NAMALWA (cell line): ENCODE measurements at regions not wholly inside any gene's neighbourhood (a gene's known extent, or its start where the extent isn't known, plus 50 kb on each side); places are given as distances from the start of the nearest gene placed in this dataset.

Experiments
- DNase-seq: peaks from one replicate; pipeline ENCODE4 v3.0.0-alpha.2; 2015; ENCODE audit warnings: low spot score

DNA sequence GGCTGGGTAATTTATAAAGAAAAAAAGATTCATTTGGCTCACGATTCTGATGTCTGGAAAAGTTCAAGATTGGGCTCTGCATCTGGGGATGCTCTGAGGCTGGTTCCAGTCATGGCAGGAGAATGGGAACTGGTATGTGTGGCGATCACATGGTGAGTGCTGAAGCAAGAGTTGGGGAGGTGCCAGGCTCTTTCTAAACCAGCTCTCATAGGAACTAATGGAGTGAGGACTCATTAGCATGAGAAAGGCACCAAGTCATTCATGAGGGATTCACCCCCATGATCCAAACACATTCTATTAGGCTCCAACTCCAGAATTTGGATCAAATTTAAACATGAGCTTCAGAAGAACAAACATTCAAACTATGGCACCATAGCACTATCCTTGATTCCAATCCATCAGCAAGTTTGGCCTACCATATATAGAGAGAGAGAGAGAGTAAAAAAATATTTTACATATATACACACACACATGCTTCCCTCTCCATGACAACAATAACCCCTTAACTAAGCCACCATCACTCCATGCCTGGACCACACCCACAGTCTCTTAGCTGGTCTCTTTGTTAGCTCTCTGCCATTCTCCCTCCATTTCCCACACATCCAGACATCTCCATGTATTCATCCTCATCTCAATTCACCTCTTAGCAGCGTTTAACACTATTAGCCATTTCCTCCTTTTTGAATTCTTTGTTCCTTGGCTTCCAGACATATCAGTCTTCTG, 57.9 kb downstream of the NPY start:
- DNase-seq, result no peak

DNA sequence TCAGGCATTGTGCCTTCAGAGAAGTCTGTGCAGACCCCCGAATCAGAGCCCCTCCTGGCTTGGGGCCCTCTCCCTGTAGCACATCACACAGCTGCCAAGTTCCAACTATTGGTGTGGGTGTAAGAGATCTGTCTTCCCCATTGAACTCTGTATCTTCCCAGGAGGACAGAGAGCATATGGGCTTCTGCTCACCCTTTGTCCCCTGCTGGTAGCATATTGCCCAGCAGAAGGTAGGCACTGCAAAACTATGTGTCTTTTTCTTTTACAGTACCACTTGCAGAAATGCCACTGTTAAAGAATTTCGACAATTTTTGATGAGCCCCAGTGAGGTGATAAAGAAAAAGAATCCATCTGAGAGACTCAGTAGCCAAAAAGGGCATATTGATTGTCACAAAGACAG, 59.6 kb downstream of the NPY start:
- no peak for DNase-seq

DNA sequence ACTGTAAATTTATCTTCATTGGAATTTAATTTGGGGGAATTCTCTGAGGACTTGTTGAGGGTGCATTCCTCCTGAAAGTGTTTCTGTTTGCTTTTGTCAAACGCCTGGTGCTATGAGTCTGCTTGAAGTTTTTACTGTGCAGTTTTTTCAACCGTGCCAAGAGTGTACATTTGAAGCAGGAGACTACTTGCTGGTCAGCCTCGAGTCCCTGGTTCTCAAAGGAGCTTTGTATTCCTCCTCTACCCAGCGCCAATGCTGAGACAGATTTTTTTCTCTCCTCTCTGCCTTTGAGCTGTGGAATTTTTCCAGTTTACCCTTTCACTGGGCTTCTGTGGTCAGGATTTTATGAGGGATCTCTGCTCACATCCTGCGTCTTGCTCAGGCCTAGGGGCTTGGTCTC, 62.1 kb downstream of the NPY start:
- DNase-seq, result no peak

DNA sequence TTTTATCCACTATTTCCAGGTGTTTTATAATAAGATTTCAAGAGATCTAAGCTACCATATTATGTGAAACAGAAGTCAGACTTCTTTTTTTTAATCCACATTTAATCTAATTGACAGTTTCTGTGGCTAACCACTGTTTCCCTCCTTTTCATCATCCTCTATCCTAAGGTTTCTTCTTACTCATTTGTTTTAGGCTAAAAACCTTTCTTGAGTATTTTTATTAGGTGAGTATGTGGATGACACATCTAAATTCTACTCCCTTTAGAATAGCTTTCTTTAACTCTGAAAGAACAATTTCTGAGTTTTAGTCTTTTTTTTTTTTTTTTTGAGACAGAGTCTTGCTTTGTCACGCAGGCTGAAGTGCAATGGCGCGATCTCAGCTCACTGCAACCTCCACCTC, 62.7 kb downstream of the NPY start:
- DNase-seq, result no peak

DNA sequence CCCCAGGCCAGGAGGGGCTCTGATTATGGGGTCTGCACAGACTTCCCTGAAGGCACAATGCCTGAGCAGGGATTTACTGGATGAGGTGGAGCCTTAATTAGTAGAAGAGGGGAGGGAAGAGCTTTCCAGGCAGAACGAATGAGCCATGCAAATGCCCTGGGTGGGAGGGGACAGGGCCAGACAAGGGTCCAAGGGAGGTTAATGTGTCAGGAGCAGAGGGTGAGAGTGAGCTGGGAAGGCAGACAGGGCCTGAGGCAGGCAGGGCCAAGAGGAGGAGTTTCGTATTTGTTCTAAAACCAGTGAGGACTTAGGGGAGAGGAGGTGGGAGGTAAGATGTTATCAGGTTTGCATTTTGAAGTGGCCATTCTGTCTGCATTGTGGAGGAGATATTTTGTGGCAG, 65.3 kb downstream of the NPY start:
- DNase-seq, result no peak

DNA sequence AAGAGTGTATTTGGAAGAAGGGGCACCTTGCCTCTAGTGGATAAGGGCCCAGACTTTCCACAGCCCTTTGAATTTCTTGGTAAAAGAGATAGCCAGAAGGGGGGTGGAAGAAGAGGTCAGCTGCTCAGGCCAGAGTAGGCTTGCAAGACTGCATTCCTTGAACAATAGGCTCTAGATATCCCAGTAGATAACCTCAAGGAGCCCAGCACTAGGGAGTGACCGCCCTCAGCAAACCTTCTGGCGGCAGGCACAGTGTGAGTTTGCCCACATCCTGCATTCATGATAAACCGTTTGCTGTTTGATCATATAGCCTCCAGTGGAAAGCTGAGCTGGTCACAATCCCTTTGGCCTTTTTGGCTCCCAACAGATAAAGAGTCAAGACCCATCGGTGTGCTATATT, 70.5 kb downstream of the NPY start:
- no peak for DNase-seq

DNA sequence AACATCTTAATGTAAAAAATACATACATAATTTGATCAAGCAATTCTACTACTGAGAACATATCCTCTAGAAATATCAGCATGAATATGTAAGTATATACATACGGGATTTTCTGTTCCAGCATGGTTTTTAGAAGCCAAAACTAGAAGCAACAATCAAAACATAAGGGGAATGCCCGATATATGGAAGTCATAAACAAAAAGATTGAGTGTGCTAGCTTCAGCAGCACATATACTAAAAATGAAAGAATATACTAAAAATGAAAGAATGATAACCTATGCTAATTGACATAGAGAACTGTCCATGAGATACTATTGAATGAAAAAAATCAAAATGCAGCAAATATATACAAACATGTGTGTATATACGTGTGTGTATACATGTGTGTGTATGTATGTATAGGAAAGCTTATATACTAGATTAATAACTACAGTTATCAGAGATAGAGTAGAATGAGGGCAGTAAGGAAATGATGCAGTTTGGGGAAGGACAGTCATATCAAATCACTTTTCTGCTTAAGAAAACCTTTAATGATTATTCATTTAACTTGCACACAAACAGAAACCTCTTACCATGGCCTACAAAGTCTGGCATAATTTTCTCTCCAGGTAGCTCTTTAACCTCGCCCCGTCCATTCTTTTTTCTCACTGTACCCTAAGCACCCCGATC, 72.9 kb downstream of the NPY start:
- no peak for DNase-seq

DNA sequence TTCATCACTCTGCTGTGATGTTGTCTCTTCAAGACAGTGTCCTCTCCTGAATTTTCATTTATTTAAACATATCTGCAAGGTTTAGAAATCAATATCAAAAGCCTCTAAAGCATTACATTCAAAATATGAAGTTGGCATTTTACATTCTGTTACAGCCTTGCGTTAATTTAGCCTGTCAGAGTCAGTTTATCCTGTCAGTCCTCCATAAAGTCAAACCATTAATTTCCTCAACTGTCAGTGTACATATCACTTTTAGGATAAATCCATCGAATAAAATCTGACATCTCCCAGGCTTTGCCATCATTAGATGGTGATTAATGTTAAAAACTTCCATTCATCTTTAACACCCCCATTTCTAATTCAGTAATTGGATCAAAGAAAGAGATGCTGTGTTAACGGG, 77.0 kb downstream of the NPY start:
- no peak for DNase-seq

DNA sequence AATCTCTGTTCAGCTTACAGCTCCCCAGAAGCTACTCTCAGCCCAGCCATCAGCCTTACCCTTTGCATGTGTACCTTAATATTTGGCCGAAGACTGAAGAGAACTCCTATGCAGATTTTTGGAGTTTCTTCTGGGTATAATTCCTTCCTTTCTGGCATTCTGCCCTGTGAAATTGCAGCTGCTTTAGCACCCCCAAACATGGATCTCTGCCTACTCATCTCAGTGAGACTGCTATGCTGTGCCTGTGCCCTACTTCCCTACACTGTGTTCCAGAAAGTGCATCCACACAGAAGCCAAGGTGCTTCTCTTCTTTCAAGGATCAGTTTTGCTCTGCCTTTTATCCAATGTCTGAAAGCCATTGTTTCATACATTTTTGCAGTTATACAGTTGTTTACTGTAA, 81.6 kb downstream of the NPY start:
- no peak for DNase-seq

DNA sequence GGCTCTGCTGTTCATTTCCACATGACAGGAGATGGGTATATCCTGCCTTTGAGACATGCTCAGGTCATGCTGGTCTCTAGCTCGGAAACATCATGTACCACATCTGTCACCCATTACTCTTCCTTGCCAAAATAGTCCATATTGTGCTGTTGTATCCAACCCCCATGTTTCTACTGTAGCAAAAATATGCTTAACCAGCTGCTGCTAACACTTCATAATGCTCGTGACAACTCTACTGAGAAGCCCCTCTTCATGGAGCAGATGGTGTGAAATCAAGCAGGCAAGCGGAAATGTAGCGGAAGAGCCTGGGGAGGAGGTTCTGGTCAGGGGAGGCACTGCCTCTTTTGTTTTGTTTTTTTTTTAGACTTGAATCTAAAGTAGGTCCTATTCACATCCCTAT, 82.9 kb downstream of the NPY start:
- no peak for DNase-seq

DNA sequence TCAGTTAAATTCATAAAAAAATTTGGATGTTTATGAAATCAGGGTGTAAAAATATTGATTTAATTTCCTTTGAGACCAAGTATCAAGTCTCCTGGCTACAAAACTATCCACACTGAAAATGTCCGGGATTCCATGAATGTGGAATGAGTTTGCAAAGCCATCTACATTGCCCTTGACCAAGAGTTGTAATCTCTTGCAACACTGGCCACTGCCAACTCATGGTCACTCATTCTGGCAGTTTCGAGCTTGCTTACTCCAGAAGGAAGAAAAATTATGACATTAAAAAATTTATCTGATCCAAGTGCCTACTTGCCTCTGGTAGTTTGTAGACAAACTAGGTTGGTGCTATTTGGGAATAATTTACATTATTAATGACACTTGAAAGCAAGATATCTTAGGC, 84.2 kb downstream of the NPY start:
- DNase-seq, result no peak

DNA sequence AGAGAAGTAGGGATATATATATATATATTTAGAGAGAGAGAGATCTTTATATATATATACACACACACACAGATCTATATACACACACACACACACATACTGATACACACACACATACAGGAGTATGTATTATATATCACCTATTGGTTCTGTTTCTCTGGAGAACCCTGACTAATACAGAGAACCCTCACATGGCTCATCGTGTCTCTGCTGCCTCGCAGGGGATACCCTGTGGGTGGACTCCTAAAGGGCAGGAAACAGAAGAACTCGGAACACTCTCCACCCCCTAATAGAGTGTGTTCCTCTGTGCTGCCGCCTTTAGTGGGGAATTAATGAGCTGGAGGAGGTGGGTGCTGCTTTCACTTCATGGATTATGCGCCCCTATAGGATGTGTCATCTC, 86.6 kb downstream of the NPY start:
- no peak for DNase-seq

DNA sequence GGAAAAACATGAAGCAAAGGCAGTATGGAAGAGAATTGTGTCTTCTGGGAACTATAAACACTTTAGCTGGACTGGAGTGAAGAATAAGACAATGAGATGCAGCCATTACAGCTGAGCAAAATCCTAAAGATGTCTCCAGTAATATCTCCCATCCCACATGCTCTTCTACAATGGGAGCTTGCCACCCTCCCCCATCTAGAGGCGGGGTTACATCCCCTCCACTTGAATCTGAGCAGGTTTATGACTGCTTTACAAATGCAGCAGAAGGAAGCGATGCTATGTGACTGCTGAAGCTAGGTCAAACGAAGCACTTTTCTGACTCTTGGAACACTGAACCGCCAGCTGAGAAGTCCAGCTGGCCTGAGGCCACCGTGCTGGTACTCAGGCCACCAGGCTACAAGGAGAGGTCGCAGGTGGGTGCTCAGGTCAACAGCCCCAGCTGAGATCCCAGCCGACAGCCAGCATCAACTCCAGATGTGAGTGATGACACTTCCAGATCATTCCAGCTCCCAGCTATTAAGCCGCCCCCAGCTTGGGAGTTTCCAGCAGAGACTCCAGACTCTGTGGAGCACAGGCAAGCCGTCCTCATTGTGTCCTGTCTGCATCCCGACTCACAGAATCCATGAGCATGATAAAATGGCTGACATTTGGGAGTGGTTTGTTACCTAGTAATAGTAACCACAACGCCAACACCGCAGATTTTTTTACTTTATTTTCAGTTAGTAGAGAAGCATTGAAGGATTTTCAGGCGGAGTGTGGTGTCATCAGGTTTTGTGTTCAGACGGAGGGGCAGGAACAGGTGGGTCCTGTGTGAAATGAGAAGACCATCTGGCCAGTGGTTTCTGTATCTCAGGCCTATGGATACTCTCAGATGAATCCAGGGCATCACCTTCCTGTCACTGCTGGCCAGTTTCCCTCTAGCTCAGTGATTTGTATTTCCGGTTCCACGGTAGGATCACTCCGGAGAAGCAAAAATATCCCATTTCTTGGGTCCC, 89.3 kb downstream of the NPY start:
- no peak for DNase-seq

DNA sequence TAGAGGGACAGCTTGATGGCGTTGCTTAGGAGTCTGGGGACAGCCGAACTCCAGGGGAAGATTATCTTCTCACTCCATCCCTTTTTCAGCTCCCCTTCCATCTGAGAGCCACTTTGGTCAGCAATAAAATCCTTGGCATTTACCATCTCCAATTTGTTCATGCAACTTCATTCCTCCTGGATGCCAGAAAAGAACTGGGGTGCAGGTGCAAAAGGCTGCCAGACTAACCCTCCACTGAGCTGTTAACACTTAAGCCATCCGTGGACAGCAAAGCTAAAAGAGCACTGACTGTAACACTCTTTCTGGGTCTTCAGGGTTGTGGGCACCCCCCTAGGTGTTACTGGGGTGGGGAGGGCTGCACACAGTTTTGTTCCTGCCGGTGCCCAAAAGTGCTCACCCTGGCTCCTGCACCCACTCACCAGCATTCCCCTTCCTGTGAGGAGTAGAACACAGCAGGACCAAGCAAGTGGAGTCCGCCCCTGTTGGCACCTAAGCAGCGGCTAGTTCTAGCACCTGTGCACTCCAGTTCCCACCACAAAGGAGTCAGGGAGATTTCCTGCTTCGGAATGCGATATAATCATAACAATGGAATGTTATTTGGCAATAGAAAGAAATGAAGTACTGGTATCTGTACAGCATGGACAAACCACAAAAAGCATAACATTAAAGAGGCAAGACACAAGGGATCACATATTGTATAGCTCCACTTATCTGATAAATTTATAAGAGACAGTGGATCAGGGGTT, 95.1 kb downstream of the NPY start:
- DNase-seq, result no peak

DNA sequence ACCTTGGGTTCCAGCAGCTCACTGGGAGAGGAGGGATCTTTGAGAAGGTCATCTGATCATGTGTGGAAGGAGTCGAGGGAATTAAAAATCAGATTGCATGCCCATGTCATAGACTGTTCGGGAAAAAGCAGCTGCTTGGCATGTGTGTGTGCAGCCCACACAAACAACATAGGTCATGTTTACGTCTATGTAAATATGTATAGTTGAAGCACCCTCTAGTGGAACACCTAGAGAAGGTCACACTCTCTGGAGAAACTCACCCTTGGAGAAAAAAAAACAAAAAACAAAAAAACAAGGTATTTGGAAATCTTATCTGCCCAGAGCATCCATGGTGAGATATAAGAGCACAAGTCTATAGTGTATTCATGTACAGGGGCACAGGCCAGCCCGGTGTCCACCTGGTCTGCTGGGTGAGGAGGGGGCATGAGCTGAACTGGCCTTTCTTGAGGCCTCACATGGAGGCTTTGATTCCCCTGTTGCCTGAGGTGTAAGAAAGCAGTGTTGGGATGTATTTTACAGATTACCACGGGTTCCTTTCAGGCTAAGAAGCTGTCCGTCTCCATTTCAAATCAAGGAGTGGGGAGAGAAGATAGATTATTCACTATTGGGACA, 98.0 kb downstream of the NPY start:
- peak; percentile 72 for DNase-seq

DNA sequence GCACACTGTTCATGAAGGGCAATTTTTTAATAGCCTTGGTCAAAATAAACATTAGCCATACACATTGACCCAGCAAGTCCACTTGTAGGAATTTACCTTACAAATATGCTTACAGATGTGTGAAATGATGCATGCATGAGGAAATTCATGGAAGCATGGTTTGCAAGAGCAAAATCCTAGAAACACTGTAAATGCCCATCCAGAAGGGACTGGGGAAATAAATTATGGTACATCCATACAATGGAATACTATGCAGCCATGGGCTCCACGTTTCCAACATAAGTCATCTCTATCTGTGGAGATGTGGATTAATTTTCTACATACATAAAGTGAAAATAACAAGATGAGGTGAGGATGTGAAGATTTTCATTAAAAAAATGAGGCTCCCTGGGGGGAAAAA, 99.1 kb downstream of the NPY start:
- no peak for DNase-seq

DNA sequence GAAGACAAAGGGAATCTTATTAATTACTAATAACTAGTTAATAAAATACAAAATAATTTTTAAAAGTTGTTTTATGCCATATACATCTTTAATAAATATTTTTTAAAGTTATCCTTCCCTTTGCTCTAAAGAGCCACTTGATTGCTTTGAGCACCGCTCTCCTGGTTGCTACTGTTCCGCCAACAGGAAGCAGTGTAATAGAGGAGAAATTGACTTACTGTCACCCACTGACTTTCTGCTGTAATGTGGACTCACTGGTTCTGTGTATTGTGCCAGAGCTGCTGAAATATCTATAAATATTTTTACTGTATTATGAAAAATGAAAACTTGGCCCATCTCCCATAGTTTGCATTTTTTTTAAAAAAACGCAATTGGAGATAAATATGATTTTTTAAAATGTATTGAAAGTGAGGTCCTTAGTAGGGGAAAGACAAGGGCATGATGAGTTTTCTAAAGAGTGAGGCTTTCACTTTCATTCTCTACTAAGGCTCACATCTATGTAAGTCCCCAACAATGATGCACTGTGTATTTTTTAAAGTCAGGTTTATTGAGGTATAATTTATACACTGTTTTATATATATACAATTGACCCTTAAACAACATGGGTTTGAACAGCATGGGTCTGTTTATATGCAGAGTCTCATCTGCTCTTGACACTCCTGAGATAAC, 100.5 kb downstream of the NPY start:
- DNase-seq, result no peak

DNA sequence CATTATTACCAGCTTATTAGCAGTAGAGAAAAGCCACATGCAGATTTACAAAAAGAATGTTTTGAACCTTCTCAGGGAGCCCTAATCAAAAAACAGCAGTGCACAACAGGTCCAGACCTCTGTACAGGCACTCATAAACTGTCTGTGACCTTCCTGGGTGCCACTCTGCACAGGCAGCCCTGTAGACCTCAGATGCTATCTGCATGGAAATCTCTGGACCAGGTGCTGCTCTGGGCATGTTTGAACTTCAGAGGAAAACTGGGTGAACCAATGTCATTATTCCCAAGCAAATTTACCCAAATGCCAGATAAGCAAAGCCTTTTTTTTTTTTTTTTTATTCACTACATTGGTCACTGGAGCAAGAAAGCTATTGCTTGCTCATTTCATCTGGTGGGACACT, 104.2 kb downstream of the NPY start:
- DNase-seq, result no peak

DNA sequence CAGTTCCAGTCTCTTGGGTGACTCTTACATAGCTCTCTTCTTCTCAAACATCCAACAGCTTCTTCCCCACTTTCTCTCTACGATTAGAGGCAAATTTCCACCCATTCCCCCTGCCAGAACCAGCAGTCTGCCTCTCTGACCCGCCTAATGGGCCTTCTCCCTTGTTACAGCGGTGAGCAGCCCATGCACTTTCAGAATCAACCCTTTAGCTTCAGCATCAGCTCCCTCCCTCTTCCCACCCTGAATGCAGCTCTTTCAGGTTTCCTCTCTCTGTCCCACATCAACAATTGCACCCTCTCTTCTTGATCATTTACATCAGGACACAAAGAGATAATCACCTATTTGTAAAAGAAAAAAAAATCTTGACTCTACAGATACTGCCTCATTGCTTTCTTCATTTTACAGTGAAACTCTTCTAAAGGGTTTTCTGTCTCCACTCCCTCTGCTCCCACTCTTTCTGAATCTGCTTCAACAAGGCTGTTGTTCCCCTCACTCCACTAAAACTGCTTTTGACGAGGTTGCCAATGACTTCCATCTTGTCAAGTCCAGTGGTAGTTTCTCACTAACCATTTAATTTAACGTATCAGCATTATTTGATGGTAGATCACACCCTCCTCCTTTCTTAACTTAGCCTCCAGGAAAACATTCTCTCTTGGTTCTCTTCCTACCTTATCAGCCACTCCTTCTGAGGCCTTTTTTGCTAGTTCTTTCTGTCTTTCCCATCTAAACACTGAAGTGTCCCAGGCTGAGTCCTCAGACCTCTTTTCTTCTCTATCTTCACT, 106.6 kb downstream of the NPY start:
- DNase-seq, result no peak

DNA sequence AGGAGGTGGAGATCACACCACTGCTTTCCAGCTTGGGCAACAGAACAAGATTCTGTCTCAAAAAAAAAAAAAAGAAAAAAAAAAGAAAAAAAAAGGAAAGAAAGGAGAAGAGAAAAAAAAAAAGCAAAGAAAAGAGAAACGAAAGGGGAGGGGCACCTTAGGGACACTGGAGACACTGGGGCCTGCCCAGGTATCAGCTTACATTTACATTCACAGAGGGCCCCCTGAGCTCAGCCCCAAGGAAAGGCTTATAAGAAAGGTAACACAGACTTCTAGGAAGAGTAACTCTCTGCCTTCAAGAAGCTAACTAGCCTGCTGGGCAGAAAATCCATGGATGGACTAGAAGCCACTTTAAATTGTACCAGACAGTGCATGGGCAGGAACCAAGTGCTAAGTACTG, 108.8 kb downstream of the NPY start:
- DNase-seq, result no peak
